Left lung (tissue), 4 donors: ENCODE measurements at regions not wholly inside any gene's neighbourhood (a gene's known extent, or its start where the extent isn't known, plus 50 kb on each side); places are given as distances from the start of the nearest gene placed in this dataset.
"Not testable (repeated sequence)": the region's sequence is repeated elsewhere in the genome, so short reads cannot be mapped to it uniquely, and the experiment has no call there.

Source experiments
- ATAC-seq: fragments of 200-7000 bp; cut with Tn5 transposase; one replicate; pipeline ENCODE4 v1.9.1; 2020; ENCODE audit warnings: moderate library complexity
- DNase-seq, 4 donors: peaks; one replicate each; pipeline ENCODE4 v3.0.0-alpha.2; 2013 to 2020
- H3K27ac ChIP-seq, 2 donors: fragments of 200-600 bp; sonication (generic) in 1 of 2; one replicate each; pipeline versions ENCODE4 v1.5.0 to v1.8.0; 2020 to 2021
- H3K27me3 ChIP-seq, 2 donors: fragments of 200-600 bp; sonication (generic) in 1 of 2; one replicate each; pipeline versions ENCODE4 v1.5.0 to v1.8.0; 2020 to 2021
- H3K36me3 ChIP-seq, 2 donors: fragments of 200-600 bp; sonication (generic) in 1 of 2; one replicate each; pipeline versions ENCODE4 v1.5.0 to v1.8.0; 2020 to 2021
- H3K4me1 ChIP-seq, 2 donors: fragments of 200-600 bp; one replicate each; pipeline ENCODE4 v1.8.0; 2021
- H3K4me3 ChIP-seq, 2 donors: fragments of 200-600 bp; sonication (generic) in 1 of 2; one replicate each; pipeline versions ENCODE4 v1.5.0 to v1.8.0; 2020 to 2021; ENCODE audit warnings: mild to moderate bottlenecking in 1 of 2
- H3K9me3 ChIP-seq, 2 donors: fragments of 200-600 bp; sonication (generic) in 1 of 2; one replicate each; pipeline versions ENCODE4 v1.5.0 to v1.8.0; 2020 to 2021
- intact Hi-C, 2 donors: fragments of 100-400 bp; cut with DNase I; formaldehyde crosslinking; loops; one replicate each; pipeline versions ENCODE4 v1.11.2 to v1.14.2; 2022
- TF ChIP-seq, protein P1 (sequence below), 2 donors: fragments of 200-600 bp; sonication (generic) in 1 of 2; IDR thresholded peaks; one replicate each; pipeline versions ENCODE4 v1.5.0 to v1.8.0; 2021; ENCODE audit warnings: antibody characterized with exemption in 2 of 2
- donor health status: DM: no; HTN: yes; CAD: no.
- donor health status: DM: no; HTN: no; CAD: no.

DNA sequence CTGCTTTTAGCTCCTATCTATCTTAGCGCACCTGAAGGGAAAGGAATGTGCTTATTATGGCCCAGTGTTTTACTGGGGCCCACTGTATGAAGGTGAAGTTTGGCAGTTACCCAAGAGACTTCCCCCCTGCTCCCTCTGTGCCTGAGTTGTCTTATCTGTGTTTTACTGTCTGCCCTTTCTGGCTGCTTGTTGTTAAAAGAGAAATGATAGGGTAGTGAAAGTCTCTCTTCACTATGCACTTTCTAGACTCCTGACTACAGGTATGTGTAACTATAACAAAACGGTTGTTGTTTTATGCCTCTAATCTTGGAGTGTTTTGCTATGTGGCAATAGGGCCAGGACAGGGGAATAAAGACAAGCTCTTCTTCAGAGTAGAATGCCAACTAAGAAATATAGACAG is 326.9 kb downstream of the KIF20B start:
- TF ChIP-seq, protein P1, sequence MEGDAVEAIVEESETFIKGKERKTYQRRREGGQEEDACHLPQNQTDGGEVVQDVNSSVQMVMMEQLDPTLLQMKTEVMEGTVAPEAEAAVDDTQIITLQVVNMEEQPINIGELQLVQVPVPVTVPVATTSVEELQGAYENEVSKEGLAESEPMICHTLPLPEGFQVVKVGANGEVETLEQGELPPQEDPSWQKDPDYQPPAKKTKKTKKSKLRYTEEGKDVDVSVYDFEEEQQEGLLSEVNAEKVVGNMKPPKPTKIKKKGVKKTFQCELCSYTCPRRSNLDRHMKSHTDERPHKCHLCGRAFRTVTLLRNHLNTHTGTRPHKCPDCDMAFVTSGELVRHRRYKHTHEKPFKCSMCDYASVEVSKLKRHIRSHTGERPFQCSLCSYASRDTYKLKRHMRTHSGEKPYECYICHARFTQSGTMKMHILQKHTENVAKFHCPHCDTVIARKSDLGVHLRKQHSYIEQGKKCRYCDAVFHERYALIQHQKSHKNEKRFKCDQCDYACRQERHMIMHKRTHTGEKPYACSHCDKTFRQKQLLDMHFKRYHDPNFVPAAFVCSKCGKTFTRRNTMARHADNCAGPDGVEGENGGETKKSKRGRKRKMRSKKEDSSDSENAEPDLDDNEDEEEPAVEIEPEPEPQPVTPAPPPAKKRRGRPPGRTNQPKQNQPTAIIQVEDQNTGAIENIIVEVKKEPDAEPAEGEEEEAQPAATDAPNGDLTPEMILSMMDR (IDR thresholded peaks at IDR 0.05), result no peak
- ATAC-seq (no peak), DNase-seq (no peak)
- Histone ChIP-seq H3K9me3 (no peaks in the 10 kb centered on the region), H3K27ac (no peak overlapping the region), H3K4me1 (no peaks in the 10 kb centered on the region), H3K4me3 (no peak overlapping the region), H3K36me3 (no peaks in the 10 kb centered on the region), H3K27me3 (no peaks in the 10 kb centered on the region)
- intact Hi-C loops, result no loop called here

DNA sequence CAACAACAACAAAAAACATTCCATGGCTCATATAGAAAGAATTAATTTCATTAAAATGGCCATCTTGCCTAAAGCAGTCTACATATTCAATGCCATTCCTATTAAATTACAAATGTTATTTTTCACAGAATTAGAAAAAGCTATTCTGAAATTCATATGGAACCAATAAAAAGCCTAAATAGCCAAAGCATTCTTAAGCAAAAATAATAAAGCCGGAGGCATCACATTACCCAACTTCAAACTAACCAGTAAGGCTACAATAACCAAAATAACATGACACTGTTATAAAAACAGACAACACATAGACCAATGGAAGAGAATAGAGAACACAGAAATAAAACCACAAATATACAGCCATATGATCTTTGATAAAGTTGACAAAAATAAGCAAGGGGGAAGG is 330.4 kb downstream of the KIF20B start:
- no peak for ATAC-seq
- Histone ChIP-seq H3K4me1 (no peaks in the 10 kb centered on the region), H3K4me3 (no peak overlapping the region), H3K36me3 (no peaks in the 10 kb centered on the region), H3K27ac (no peak overlapping the region), H3K27me3 (no peaks in the 10 kb centered on the region), H3K9me3 (no peaks in the 10 kb centered on the region)
- no peak for DNase-seq
- TF ChIP-seq, protein P1 (IDR thresholded peaks at IDR 0.05), result no peak
- intact Hi-C loops, result no loop called here

DNA sequence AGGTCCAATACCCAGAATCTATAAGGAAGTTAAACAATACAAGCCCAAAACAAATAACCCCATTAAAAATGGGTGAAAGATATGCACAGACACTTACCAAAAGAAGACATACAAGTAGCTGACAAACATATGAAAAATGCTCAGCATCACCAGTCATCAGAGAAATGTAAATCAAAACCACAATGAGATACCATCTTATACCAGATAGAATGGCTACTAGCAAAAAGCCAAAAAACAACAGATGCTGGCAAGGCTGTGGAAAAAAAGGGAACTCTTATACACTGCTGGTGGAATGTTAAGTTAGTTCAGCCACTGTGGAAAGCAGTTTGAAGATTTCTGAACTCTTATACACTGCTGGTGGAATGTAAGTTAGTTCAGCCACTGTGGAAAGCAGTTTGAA is 331.1 kb downstream of the KIF20B start:
- H3K27ac ChIP-seq, result no peak overlapping the region
- intact Hi-C loops, result no loop called here
- H3K9me3 ChIP-seq, result no peaks in the 10 kb centered on the region
- H3K36me3 ChIP-seq, result no peaks in the 10 kb centered on the region
- H3K4me1 ChIP-seq, result no peaks in the 10 kb centered on the region
- no peak overlapping the region for H3K4me3 ChIP-seq
- ATAC-seq (no peak), DNase-seq (no peak)
- no peaks in the 10 kb centered on the region for H3K27me3 ChIP-seq
- TF ChIP-seq, protein P1 (IDR thresholded peaks at IDR 0.05), result no peak

DNA sequence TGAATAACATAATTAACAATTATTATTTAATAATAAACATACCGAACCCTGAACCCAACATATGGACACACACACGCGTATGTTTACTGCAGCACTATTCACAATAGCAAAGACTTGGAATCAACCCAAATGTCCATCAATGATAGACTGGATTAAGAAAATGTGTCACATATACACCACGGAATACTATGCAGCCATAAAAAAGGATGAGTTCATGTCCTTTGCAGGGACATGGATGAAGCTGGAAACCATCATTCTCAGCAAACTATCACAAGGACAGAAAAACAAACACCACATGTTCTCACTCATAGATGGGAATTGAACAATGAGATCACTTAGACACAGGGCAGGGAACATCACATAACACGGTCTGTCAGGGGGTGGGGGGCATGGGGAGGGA is 333.5 kb downstream of the KIF20B start:
- H3K27me3 ChIP-seq, H3K4me3 ChIP-seq, H3K27ac ChIP-seq, ATAC-seq, H3K36me3 ChIP-seq, H3K4me1 ChIP-seq, H3K9me3 ChIP-seq, intact Hi-C loops, DNase-seq: not testable (repeated sequence)

DNA sequence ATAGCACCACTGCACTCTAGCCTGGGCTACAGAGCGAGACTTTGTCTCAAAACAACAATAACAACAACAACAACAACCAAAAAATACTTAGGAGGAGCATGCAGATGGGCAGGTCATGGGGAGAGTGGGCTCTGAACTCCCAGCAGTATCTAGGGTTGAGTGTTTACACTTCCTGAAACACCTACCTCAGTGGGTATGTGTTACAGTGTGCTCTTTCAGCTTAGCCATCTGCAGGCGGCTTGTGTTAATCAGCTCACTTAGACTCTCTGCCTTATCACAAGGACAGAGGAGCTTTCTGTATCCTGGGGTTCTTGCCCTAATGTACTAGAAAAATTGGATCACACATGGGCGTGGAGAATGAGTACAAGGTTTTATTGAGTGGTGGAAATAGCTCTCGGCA is 340.2 kb downstream of the KIF20B start:
- TF ChIP-seq, protein P1 (IDR thresholded peaks at IDR 0.05), result no peak
- DNase-seq, result no peak
- Histone ChIP-seq H3K27ac (no peak overlapping the region), H3K27me3 (no peaks in the 10 kb centered on the region), H3K36me3 (no peaks in the 10 kb centered on the region), H3K4me3 (no peak overlapping the region), H3K4me1 (no peaks in the 10 kb centered on the region), H3K9me3 (no peaks in the 10 kb centered on the region)
- intact Hi-C loops, result no loop called here
- ATAC-seq, result no peak

DNA sequence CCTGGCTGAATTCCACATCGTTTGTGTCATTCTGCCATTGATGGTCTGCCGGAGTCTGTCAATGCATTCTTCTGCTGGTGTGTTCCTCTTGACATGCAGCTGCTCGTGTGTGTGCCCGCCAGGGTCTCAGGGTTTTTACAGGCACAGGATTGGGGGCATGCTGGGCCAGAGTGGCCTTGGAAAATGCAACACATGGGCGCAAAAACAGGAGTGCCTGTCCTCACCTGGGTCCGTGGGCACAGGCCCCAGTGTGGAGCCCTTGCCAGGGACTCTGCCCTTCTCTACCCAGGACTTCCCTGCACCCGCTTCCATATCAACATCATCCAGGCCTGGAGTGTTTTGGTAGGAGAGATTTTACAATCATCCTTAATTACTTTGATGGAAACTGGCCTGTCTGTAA is 340.7 kb downstream of the KIF20B start:
- no peaks in the 10 kb centered on the region for H3K9me3 ChIP-seq
- no peak for ATAC-seq
- no peaks in the 10 kb centered on the region for H3K4me1 ChIP-seq
- TF ChIP-seq, protein P1 (IDR thresholded peaks at IDR 0.05), result no peak
- no peak overlapping the region for H3K27ac ChIP-seq
- no peaks in the 10 kb centered on the region for H3K27me3 ChIP-seq
- intact Hi-C loops, result no loop called here
- no peaks in the 10 kb centered on the region for H3K36me3 ChIP-seq
- H3K4me3 ChIP-seq, result no peak overlapping the region
- DNase-seq, result peak in 1 of 4 donors; percentile 37
